Esophagus squamous epithelium (tissue), 4 donors: ENCODE measurements at regions not wholly inside any gene's neighbourhood (a gene's known extent, or its start where the extent isn't known, plus 50 kb on each side); places are given as distances from the start of the nearest gene placed in this dataset.

Experiments used
- POLR2A ChIP-seq, 4 donors: fragments of 450-650 bp; IDR thresholded peaks; one replicate each; pipeline ENCODE4 v1.6.1; 2017; ENCODE audit warnings: antibody characterized with exemption in 4 of 4, mild to moderate bottlenecking in 4 of 4, moderate library complexity in 3 of 4
- TF ChIP-seq, protein P1 (sequence below), 6 experiments: fragments of 450-650 bp in 4 of 6; fragments of 200-600 bp in 2 of 6; sonication (generic) in 2 of 6; IDR thresholded peaks; one replicate each; pipeline ENCODE4 v1.5.1; 2016 to 2019; ENCODE audit warnings: antibody characterized with exemption in 6 of 6, mild to moderate bottlenecking in 4 of 6, moderate library complexity in 4 of 6

- TF ChIP-seq, protein P1, sequence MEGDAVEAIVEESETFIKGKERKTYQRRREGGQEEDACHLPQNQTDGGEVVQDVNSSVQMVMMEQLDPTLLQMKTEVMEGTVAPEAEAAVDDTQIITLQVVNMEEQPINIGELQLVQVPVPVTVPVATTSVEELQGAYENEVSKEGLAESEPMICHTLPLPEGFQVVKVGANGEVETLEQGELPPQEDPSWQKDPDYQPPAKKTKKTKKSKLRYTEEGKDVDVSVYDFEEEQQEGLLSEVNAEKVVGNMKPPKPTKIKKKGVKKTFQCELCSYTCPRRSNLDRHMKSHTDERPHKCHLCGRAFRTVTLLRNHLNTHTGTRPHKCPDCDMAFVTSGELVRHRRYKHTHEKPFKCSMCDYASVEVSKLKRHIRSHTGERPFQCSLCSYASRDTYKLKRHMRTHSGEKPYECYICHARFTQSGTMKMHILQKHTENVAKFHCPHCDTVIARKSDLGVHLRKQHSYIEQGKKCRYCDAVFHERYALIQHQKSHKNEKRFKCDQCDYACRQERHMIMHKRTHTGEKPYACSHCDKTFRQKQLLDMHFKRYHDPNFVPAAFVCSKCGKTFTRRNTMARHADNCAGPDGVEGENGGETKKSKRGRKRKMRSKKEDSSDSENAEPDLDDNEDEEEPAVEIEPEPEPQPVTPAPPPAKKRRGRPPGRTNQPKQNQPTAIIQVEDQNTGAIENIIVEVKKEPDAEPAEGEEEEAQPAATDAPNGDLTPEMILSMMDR (IDR thresholded peaks at IDR 0.05) = no peak
- TF ChIP-seq POLR2A (IDR thresholded peaks at IDR 0.05) = no peak
These were observed 150.3 kb upstream of the SOX2 start for GRCh38 chr3:181561139-181562031.
